Immature natural killer cell (primary cell): ENCODE measurements at regions not wholly inside any gene's neighbourhood (a gene's known extent, or its start where the extent isn't known, plus 50 kb on each side); places are given as distances from the start of the nearest gene placed in this dataset.

Experiments
- DNase-seq, 3 donors: peaks; one replicate each; pipeline ENCODE4 v3.0.0; 2022; ENCODE audit warnings: mixed read lengths in 1 of 3
- H3K27ac Mint-ChIP-seq, 6 donors: one replicate each; pipeline ENCODE4 v1.8.0; 2020; ENCODE audit warnings: mixed read lengths in 6 of 6, mild to moderate bottlenecking in 5 of 6, inconsistent platforms in 4 of 6, moderate library complexity in 3 of 6
- H3K27me3 Mint-ChIP-seq, 3 donors: one replicate each; pipeline ENCODE4 v1.8.0; 2020 to 2021; ENCODE audit warnings: low read depth in 3 of 3, mild to moderate bottlenecking in 3 of 3, mixed read lengths in 3 of 3, moderate library complexity in 3 of 3, inconsistent platforms in 1 of 3
- H3K36me3 Mint-ChIP-seq, 3 donors: one replicate each; pipeline ENCODE4 v1.8.0; 2020; ENCODE audit warnings: mixed read lengths in 3 of 3, inconsistent platforms in 2 of 3, mild to moderate bottlenecking in 2 of 3
- H3K4me1 Mint-ChIP-seq, 2 donors: one replicate each; pipeline ENCODE4 v1.8.0; 2020; ENCODE audit warnings: inconsistent platforms in 2 of 2, mild to moderate bottlenecking in 2 of 2, mixed read lengths in 2 of 2, moderate library complexity in 1 of 2
- H3K4me3 Mint-ChIP-seq, 5 donors: one replicate each; pipeline ENCODE4 v1.8.0; 2020; ENCODE audit warnings: mild to moderate bottlenecking in 5 of 5, mixed read lengths in 5 of 5, inconsistent platforms in 3 of 5, moderate library complexity in 3 of 5
- H3K9me3 Mint-ChIP-seq, 6 donors: one replicate each; pipeline ENCODE4 v1.8.0; 2020; ENCODE audit warnings: mild to moderate bottlenecking in 6 of 6, mixed read lengths in 6 of 6, inconsistent platforms in 4 of 6, moderate library complexity in 3 of 6

DNA sequence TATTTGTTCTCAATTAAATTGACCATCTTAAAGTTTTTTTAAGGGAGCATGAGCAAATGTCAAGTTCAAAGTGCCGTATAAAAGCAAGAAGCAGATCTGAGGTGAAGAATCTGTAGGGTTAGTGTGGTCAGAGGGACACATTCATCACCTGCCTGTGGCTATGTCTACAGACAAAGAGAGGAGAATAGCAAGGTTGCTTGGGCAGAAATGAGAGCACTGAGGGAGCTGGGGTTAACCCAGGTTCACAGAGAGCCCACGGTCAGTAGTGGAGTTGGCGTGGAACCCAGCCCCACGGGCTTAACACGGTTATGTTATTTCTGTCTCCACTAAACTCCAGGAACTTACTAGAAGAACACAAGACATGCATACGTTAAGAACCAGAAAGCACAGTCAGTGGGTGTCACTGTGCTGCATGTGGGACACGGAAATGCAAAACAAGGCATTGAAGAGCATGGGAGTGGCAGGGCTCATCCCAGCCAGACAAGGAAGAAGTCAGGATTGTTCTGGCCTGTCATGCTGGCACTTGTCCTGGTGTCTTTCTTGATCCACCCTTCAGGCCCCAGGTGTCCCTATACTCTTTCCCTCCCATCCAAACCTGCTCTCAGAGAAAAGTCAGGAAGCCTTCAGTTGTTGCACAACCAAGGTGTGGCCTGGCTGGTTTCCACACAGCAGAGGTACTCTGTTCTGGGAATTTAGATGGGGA lies 95.5 kb upstream of the IVNS1ABP start:
- Mint-ChIP-seq H3K4me1 (peaks cover 22 to 57% of the 10 kb centered on the region in 2 donors), H3K27ac (peak overlapping the region in 5 of 6 donors; percentile 71 to 87 (median 78)), H3K4me3 (peak overlapping the region in 3 of 5 donors; percentile 25 to 73 (median 72)), H3K36me3 (peaks cover 0 to 4% (median 3%) of the 10 kb centered on the region in 3 donors), H3K27me3 (peaks cover 0 to 2% (median 0%) of the 10 kb centered on the region in 3 donors), H3K9me3 (peaks cover 0 to 2% (median 0%) of the 10 kb centered on the region in 6 donors)
- DNase-seq: peak in 2 of 3 donors; percentile 27 to 58

DNA sequence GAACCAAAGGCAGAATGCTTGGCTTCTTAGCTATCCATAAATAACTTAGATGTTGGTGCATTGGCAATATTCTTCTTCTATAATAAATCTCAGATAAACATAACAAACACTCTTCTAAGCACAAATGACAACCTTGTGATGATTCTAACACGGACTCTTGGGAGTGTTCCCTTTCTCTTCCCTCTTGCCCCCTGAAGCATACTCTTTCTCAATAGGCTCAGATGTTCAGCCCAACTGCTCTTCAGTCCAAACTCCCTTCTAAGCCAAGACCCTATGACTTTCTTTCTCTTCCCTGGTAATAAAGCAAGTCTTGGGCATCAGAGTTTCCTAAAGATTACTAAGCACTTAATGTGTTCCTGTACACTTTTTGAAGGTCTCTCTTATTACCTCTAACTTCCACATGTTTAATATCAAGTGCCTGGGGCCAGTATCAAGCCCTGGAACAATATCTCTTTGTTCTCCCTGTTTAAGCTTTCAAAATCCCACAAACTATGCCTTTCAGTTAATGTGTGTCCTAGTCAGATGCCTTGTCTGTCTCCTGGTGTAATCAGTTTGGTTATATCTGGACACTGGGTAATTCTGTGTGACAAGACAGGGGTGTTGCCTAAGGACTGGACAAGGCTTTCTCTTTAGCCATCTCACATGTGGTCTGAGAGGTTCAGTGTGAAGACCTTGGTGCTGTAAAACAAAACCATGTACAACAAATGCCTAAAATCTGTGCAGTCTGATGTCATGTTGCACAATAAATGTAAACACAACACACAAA lies 92.9 kb upstream of the IVNS1ABP start:
- Mint-ChIP-seq H3K27ac (no peak overlapping the region), H3K36me3 (peaks cover 0 to 6% (median 3%) of the 10 kb centered on the region in 3 donors), H3K4me3 (no peak overlapping the region)

DNA sequence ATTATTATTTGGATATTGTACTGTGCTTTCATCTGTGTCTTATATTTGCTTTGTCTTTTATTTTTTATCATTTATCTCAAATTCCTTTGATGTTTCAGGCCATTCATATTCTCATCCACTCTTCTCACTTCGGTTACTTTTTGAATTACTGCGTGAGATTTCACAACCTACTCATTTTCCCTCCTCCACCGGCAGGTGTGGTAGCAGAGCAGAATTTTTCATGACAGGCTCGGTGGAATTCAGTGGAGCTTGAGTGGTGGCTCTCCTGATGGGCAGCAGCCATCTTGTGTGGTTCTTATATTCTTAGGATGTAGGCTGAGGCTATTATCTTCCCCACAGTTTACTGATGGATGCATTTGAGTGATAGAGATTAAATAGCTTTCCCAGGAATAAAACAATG lies 92.3 kb upstream of the IVNS1ABP start:
- no peak for DNase-seq
- Mint-ChIP-seq H3K4me1 (peaks cover 30 to 62% of the 10 kb centered on the region in 2 donors), H3K36me3 (peaks cover 0 to 3% (median 3%) of the 10 kb centered on the region in 3 donors), H3K27me3 (peaks cover 0 to 4% (median 0%) of the 10 kb centered on the region in 3 donors), H3K27ac (no peak overlapping the region), H3K9me3 (no peaks in the 10 kb centered on the region), H3K4me3 (no peak overlapping the region)

More for the DNA sequence above, 92.9 kb upstream of the IVNS1ABP start:
- no peaks in the 10 kb centered on the region for H3K9me3 Mint-ChIP-seq
- no peak for DNase-seq
- H3K27me3 Mint-ChIP-seq: peaks cover 0 to 2% (median 0%) of the 10 kb centered on the region in 3 donors
- peaks cover 24 to 56% of the 10 kb centered on the region in 2 donors for H3K4me1 Mint-ChIP-seq

DNA sequence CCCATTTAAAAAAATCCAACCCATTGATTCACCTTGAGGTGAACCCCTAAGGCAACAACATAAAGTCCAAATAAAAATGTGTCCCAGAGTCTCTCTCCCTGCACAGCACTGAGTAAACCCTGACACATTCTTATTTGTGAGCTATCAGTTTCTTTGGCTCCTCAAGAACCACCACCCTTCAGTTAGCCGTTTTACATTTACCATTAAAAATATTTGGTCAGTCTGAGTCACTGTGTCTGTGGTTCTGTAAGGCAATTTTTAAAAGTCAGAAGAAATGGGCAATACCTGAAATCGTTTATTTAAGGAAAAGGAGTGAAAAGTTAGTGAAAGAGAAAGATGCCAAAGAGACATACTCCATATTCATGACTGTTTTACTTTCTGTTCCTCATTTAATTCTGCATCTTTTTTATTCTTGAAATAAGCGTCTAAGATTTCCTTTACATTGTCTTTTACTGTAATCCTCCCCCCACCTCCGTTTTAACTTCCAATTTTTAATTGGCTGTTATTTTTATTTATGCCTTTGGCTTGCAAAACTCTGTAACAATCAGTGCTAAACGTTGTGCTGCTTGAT lies 91.7 kb upstream of the IVNS1ABP start:
- Mint-ChIP-seq H3K4me3 (peak overlapping the region in 1 of 5 donors; percentile 8), H3K36me3 (peaks cover 0 to 3% (median 3%) of the 10 kb centered on the region in 3 donors), H3K27me3 (peaks cover 0 to 4% (median 0%) of the 10 kb centered on the region in 3 donors), H3K9me3 (no peaks in the 10 kb centered on the region), H3K4me1 (peaks cover 32 to 65% of the 10 kb centered on the region in 2 donors), H3K27ac (no peak overlapping the region)
- no peak for DNase-seq

DNA sequence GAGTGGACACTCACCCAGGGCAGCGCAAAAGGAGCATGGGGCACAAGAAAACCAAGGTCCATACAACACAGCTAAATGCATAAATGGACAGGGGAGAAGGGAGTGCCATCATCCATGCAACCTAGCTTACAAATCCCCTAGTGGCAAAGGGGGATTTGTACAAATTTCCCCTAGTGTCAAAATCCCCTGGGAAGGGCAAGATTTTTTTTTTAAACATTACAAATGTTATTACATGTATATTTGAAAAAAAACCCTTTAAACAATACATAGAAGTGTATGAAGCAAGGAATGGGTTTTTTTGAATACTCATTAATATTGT lies 89.6 kb upstream of the IVNS1ABP start:
- no peak for DNase-seq
- peaks cover 31 to 64% of the 10 kb centered on the region in 2 donors for H3K4me1 Mint-ChIP-seq
- peak overlapping the region in 1 of 6 donors; percentile 7 for H3K27ac Mint-ChIP-seq
- peaks cover 0 to 4% (median 0%) of the 10 kb centered on the region in 3 donors for H3K27me3 Mint-ChIP-seq
- no peak overlapping the region for H3K4me3 Mint-ChIP-seq
- peaks cover 0 to 10% (median 3%) of the 10 kb centered on the region in 3 donors for H3K36me3 Mint-ChIP-seq
- no peaks in the 10 kb centered on the region for H3K9me3 Mint-ChIP-seq

DNA sequence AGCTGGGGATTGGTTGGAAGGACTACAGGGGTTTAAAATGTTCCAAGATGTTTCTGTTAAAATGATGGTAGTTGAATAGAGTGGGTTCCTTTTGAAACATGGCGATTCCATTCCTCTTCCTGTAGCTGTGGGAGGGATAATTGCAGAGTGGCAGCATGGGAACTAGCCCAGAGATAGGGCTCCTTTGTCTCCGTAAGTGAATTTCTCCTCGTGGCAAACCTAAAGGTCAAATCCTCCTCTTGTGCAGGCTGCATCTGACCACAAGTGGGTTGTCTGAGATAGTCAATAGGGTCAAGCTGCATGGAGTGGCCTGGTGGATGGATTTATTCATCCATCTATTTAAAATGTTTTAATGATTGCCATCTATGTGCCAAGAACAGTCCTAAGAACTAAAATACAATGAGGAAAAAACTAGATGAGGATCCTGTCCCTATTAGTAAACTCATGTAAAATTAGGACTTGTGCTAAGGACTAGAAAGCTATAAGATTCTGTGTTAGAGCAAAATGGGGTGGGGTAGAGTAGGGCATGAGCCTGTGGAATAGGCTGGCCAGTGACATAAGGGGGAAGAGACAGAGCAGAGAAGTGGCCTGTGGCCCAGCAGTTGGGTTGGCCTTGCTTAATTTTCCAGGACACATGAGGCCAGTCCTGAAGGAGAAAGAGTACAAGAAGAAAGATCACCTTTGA lies 89.1 kb upstream of the IVNS1ABP start:
- no peak overlapping the region for H3K4me3 Mint-ChIP-seq
- peaks cover 0 to 4% (median 0%) of the 10 kb centered on the region in 3 donors for H3K27me3 Mint-ChIP-seq
- no peaks in the 10 kb centered on the region for H3K9me3 Mint-ChIP-seq
- H3K27ac Mint-ChIP-seq: peak overlapping the region in 2 of 6 donors; percentile 4 to 7
- DNase-seq: no peak
- peaks cover 27 to 60% of the 10 kb centered on the region in 2 donors for H3K4me1 Mint-ChIP-seq
- H3K36me3 Mint-ChIP-seq: peaks cover 0 to 10% (median 3%) of the 10 kb centered on the region in 3 donors

DNA sequence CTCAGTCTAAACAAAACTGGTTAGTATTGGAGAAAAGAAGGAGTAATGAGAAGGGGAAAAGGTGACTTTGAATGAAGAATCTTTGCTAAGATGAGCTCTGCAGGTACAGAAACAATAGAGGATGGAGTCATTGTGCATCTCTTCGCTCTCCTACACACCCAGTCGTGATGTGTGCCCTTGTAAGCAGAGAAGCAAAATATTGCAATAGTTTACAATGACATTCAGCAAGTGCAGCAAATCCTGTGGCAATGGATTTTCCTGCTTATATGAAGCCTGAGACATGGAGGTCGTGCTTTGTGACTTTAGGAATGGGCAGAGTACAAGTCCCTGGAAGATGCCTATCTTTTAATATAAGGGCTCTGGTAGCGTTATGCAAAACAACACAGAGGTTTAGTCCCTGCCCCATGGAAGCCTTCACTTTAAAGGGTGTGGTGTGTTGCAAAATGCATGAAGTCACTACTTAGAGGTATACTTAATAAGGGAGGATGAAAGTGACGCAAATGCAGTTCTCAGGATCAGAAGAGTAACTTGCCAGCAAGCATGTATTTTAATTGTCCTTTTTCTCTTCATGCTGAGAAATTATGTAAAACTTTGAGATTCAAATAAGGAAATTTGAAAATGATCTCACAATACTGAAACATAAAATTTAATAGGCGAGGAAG lies 88.0 kb upstream of the IVNS1ABP start:
- peak overlapping the region in 2 of 5 donors; percentile 73 to 82 for H3K4me3 Mint-ChIP-seq
- H3K4me1 Mint-ChIP-seq: peaks cover 27 to 54% of the 10 kb centered on the region in 2 donors
- no peaks in the 10 kb centered on the region for H3K9me3 Mint-ChIP-seq
- H3K27me3 Mint-ChIP-seq: peaks cover 0 to 4% (median 0%) of the 10 kb centered on the region in 3 donors
- no peak for DNase-seq
- peak overlapping the region in 4 of 6 donors; percentile 36 to 84 (median 74) for H3K27ac Mint-ChIP-seq
- peaks cover 0 to 10% (median 7%) of the 10 kb centered on the region in 3 donors for H3K36me3 Mint-ChIP-seq

DNA sequence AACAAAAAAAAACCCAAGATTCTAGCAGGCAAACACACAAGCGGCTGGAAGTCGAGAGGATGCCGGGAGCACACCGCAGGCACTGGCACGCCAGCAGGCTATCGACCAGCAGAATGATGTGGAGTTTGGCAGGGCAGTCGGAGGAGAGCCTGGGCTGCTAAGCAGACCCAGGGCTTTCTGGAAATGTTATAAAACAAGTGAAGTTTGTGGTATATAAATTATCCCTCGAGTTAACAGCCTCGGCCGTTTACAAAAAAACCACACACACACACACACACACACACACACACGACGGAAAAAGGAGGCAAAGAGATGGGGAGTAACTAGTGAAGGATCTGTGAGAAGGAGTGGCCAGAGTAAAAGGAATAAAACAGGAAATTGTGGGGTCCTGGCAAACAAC lies 87.2 kb upstream of the IVNS1ABP start:
- H3K36me3 Mint-ChIP-seq: peaks cover 0 to 10% (median 7%) of the 10 kb centered on the region in 3 donors
- peak overlapping the region; percentile 70 to 91 (median 84) for H3K27ac Mint-ChIP-seq

DNA sequence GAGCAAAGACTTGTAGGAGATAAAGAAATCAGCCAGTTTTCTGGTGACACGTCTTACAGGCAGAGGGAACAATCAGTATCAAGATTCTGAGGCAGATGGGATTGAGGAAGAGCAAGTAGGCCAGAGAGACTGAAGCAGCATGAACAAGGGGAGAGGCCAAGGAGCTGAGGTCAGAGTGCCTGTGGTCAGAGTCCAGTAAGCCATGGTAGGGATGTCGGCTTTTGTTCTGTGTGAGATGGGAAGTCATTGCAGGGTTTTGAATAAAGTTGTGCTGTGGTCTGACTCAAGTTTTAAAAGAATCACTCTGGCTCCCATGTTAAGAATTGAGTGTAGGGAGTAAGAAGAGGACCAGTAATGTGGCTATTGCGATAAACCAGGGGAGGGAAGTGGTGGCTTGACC lies 85.9 kb upstream of the IVNS1ABP start:
- DNase-seq: no peak
- peak overlapping the region; percentile 4 to 56 (median 20) for H3K27ac Mint-ChIP-seq
- H3K36me3 Mint-ChIP-seq: peaks cover 0 to 10% (median 7%) of the 10 kb centered on the region in 3 donors
- H3K4me1 Mint-ChIP-seq: peaks cover 27 to 34% of the 10 kb centered on the region in 2 donors
- H3K27me3 Mint-ChIP-seq: peaks cover 0 to 6% (median 0%) of the 10 kb centered on the region in 3 donors
- peak overlapping the region in 4 of 5 donors; percentile 13 to 55 (median 40) for H3K4me3 Mint-ChIP-seq
- H3K9me3 Mint-ChIP-seq: no peaks in the 10 kb centered on the region

More for the DNA sequence above, 87.2 kb upstream of the IVNS1ABP start:
- Mint-ChIP-seq H3K27me3 (peaks cover 0 to 4% (median 0%) of the 10 kb centered on the region in 3 donors), H3K4me1 (peaks cover 27 to 46% of the 10 kb centered on the region in 2 donors), H3K9me3 (no peaks in the 10 kb centered on the region), H3K4me3 (peak overlapping the region; percentile 50 to 82 (median 67))
- no peak for DNase-seq

DNA sequence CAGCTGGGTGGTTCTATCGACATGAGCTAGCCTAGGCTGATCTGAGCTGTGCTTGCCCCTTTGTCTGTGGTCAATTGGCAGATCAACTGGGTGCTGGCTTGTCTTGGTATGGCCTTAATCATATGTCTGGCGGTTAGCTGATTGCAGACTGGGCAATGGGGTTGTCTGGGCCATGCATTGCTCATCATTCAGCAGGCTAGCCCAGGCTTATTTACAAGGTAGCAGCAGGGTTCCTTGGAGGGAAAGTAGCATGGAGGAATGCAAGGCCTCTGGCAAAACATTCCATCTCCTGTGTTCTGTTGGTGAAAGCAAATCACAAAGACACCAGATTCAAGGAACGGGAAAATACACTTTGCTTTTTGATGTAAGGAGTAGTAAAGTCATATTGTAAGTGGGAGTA lies 84.0 kb upstream of the IVNS1ABP start:
- DNase-seq: no peak
- Mint-ChIP-seq H3K36me3 (peaks cover 0 to 7% (median 4%) of the 10 kb centered on the region in 3 donors), H3K27ac (no peak overlapping the region), H3K9me3 (no peaks in the 10 kb centered on the region), H3K4me1 (peaks cover 26 to 34% of the 10 kb centered on the region in 2 donors), H3K27me3 (peaks cover 0 to 4% (median 0%) of the 10 kb centered on the region in 3 donors), H3K4me3 (no peak overlapping the region)

DNA sequence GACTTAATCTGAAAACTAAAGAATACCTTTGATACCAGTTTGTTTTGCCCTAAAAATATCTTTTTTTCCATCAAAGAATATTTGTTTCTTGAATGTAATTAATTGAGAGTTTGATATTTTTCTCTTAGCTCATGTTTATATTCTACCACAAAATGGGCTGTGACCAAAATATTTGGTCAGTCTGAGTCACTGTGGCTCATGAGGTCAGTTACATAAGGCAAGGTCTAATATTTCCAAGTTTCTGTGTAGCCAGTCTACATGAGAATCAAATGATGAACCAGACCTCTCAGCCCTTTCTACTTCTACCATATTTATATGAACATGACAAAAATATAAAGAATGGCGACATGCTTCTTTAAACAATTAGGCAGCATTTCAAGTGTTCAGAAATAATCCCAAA lies 83.0 kb upstream of the IVNS1ABP start:
- no peaks in the 10 kb centered on the region for H3K9me3 Mint-ChIP-seq
- H3K27me3 Mint-ChIP-seq: peaks cover 0 to 4% (median 0%) of the 10 kb centered on the region in 3 donors
- H3K36me3 Mint-ChIP-seq: peaks cover 0 to 7% (median 4%) of the 10 kb centered on the region in 3 donors
- peaks cover 23 to 29% of the 10 kb centered on the region in 2 donors for H3K4me1 Mint-ChIP-seq
- no peak overlapping the region for H3K4me3 Mint-ChIP-seq
- H3K27ac Mint-ChIP-seq: no peak overlapping the region
- no peak for DNase-seq

DNA sequence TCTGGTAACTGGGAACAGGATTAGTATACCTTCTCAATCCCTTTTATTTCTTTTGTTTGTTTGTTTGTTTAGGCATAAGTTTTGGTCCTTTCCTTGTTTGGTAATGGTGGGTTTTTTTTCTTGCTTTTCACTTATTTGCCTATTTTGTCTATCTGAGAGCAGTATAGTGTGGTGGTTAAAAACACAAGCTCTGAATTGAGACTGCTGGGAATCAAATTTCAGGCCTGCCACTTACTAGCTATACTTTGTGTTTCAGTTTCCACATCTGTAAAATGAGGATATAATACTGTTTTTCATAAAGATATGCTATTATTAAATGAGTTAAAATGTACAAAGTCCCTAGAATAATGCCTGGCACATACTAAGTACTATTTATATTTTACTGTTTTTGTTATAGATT lies 81.6 kb upstream of the IVNS1ABP start:
- Mint-ChIP-seq H3K4me3 (no peak overlapping the region), H3K27ac (no peak overlapping the region), H3K9me3 (no peaks in the 10 kb centered on the region), H3K36me3 (peaks cover 0 to 13% (median 4%) of the 10 kb centered on the region in 3 donors), H3K27me3 (peaks cover 0 to 1% (median 0%) of the 10 kb centered on the region in 3 donors), H3K4me1 (peaks cover 12 to 18% of the 10 kb centered on the region in 2 donors)
- no peak for DNase-seq

DNA sequence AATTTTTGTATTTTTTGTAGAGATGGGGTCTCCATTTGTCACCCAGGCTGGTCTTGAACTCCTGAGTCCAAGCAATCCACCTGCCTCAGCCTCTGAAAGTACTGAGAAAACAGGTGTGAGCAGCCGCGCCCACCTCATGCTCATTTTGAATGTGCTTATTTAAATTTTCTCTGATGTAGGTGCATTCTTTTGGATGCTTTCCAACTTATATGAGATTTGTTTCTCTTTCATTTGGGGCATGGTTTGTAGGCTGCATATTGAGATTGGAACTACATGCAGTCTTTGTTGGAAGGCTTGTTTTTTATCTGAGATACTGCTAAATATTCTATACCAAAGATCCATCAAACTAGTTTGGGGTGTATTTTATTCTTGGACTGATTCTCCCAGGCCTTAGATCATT lies 81.0 kb upstream of the IVNS1ABP start:
- Mint-ChIP-seq H3K9me3 (no peaks in the 10 kb centered on the region), H3K4me3 (no peak overlapping the region), H3K4me1 (peaks cover 6 to 12% of the 10 kb centered on the region in 2 donors), H3K36me3 (peaks cover 0 to 15% (median 4%) of the 10 kb centered on the region in 3 donors), H3K27ac (no peak overlapping the region), H3K27me3 (peaks cover 0 to 3% (median 0%) of the 10 kb centered on the region in 3 donors)
- no peak for DNase-seq
